ENCODE measurements at regions not wholly inside any gene's neighbourhood (a gene's known extent, or its start where the extent isn't known, plus 50 kb on each side); places are given as distances from the start of the nearest gene placed in this dataset.

DNA sequence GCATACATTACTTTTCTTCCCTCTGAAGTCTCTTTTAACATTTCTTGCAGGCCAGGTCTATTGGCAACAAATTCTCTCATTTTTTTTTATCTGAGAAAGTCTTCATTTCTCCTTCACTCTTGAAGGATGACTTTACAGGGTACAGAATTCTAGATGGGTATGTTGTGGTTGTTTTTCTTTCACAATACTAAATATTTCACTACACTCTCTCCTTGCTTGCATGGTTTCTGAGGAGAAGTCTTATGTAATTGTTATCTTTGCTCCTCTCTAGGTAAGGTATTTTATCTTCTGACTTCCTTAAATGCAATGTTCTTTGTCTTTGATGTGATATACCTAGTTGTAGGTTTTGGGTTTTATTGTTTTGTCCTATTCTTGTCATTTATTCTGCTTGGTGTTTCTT is 371.1 kb downstream of the FIGN start:
- Histone ChIP-seq H3F3A (ENCODE audit: insufficient read depth, low read length, poor library complexity, severe bottlenecking) (no peaks in the 10 kb centered on the region), H2AFZ (ENCODE audit: low read depth, low read length) (no peak overlapping the region), H3K4me3 (ENCODE audit: low read length) (no peak overlapping the region), H3K9ac (ENCODE audit: low read length) (no peak overlapping the region), H3K27me3 (ENCODE audit: insufficient read depth, low read depth, low read length) (no peaks in the 10 kb centered on the region), H4K20me1 (ENCODE audit: insufficient read depth) (no peaks in the 10 kb centered on the region), H3K4me2 (ENCODE audit: low read length) (no peak overlapping the region), H3K27ac (ENCODE audit: low read length) (no peak overlapping the region), H3K79me2 (replicated peaks; ENCODE audit: insufficient read depth, low read length) (no peaks in the 10 kb centered on the region), H3K9me2 (ENCODE audit: insufficient read depth, low read length) (no peaks in the 10 kb centered on the region), H3K9me3 (ENCODE audit: low read length) (no peaks in the 10 kb centered on the region), H3K36me3 (ENCODE audit: insufficient read depth, low read length) (no peaks in the 10 kb centered on the region)
- no peak for TF ChIP-seq SMC3 (conservative IDR thresholded peaks at IDR 0.05; ENCODE audit: poor library complexity)
- no peak for TF ChIP-seq EP300 (conservative IDR thresholded peaks at IDR 0.05; ENCODE audit: poor library complexity, severe bottlenecking)
- no peak for TF ChIP-seq RAD21 (conservative IDR thresholded peaks at IDR 0.05)
- no peak for TF ChIP-seq MXI1 (conservative IDR thresholded peaks at IDR 0.05; ENCODE audit: poor library complexity, severe bottlenecking)
- TF ChIP-seq TAF1 (IDR thresholded peaks at IDR 0.05; ENCODE audit: low read depth) = no peak
- TF ChIP-seq EZH2 (IDR thresholded peaks at IDR 0.05; ENCODE audit: borderline replicate concordance, insufficient read depth, low read length, poor library complexity, severe bottlenecking) = no peak
- TF ChIP-seq POLR2AphosphoS5 (IDR thresholded peaks at IDR 0.05) = no peak
- TF ChIP-seq, protein P1, sequence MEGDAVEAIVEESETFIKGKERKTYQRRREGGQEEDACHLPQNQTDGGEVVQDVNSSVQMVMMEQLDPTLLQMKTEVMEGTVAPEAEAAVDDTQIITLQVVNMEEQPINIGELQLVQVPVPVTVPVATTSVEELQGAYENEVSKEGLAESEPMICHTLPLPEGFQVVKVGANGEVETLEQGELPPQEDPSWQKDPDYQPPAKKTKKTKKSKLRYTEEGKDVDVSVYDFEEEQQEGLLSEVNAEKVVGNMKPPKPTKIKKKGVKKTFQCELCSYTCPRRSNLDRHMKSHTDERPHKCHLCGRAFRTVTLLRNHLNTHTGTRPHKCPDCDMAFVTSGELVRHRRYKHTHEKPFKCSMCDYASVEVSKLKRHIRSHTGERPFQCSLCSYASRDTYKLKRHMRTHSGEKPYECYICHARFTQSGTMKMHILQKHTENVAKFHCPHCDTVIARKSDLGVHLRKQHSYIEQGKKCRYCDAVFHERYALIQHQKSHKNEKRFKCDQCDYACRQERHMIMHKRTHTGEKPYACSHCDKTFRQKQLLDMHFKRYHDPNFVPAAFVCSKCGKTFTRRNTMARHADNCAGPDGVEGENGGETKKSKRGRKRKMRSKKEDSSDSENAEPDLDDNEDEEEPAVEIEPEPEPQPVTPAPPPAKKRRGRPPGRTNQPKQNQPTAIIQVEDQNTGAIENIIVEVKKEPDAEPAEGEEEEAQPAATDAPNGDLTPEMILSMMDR (IDR thresholded peaks at IDR 0.05; ENCODE audit: poor library complexity, severe bottlenecking) = no peak
- TF ChIP-seq, protein P2, sequence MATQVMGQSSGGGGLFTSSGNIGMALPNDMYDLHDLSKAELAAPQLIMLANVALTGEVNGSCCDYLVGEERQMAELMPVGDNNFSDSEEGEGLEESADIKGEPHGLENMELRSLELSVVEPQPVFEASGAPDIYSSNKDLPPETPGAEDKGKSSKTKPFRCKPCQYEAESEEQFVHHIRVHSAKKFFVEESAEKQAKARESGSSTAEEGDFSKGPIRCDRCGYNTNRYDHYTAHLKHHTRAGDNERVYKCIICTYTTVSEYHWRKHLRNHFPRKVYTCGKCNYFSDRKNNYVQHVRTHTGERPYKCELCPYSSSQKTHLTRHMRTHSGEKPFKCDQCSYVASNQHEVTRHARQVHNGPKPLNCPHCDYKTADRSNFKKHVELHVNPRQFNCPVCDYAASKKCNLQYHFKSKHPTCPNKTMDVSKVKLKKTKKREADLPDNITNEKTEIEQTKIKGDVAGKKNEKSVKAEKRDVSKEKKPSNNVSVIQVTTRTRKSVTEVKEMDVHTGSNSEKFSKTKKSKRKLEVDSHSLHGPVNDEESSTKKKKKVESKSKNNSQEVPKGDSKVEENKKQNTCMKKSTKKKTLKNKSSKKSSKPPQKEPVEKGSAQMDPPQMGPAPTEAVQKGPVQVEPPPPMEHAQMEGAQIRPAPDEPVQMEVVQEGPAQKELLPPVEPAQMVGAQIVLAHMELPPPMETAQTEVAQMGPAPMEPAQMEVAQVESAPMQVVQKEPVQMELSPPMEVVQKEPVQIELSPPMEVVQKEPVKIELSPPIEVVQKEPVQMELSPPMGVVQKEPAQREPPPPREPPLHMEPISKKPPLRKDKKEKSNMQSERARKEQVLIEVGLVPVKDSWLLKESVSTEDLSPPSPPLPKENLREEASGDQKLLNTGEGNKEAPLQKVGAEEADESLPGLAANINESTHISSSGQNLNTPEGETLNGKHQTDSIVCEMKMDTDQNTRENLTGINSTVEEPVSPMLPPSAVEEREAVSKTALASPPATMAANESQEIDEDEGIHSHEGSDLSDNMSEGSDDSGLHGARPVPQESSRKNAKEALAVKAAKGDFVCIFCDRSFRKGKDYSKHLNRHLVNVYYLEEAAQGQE (IDR thresholded peaks at IDR 0.05; ENCODE audit: borderline replicate concordance) = no peak

DNA sequence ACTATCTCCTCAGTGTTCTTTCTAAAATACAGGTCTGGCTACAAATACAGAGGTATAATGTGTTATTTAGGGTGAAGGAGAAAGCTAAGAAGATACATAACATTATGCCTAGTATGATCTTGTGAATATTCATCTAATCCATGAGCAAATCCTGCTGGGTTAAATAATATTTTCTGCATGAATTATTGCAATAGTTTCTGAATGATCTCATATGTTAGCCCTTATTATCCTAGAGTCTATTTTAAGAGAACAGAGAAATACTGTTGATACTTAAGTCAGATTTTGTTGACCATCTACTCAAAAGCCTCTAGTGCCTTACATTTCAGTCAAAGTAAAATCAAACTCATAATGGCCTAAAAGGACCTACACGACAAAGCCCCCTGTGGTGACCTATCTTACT is 382.3 kb downstream of the FIGN start:
- TF ChIP-seq, protein P2 (IDR thresholded peaks at IDR 0.05; ENCODE audit: borderline replicate concordance) = no peak
- no peak for TF ChIP-seq MXI1 (conservative IDR thresholded peaks at IDR 0.05; ENCODE audit: poor library complexity, severe bottlenecking)
- TF ChIP-seq RAD21 (conservative IDR thresholded peaks at IDR 0.05) = no peak
- TF ChIP-seq SMC3 (conservative IDR thresholded peaks at IDR 0.05; ENCODE audit: poor library complexity) = no peak
- Histone ChIP-seq H3K36me3 (ENCODE audit: insufficient read depth, low read length) (no peaks in the 10 kb centered on the region), H3K79me2 (replicated peaks; ENCODE audit: insufficient read depth, low read length) (no peaks in the 10 kb centered on the region), H3K4me2 (ENCODE audit: low read length) (no peak overlapping the region), H3K27ac (ENCODE audit: low read length) (no peak overlapping the region), H3K27me3 (ENCODE audit: insufficient read depth, low read depth, low read length) (no peaks in the 10 kb centered on the region), H4K20me1 (ENCODE audit: insufficient read depth) (no peaks in the 10 kb centered on the region), H3K9me2 (ENCODE audit: insufficient read depth, low read length) (no peaks in the 10 kb centered on the region), H3K9ac (ENCODE audit: low read length) (no peak overlapping the region), H2AFZ (ENCODE audit: low read depth, low read length) (no peak overlapping the region), H3K4me3 (ENCODE audit: low read length) (no peak overlapping the region), H3K9me3 (ENCODE audit: low read length) (no peaks in the 10 kb centered on the region), H3F3A (ENCODE audit: insufficient read depth, low read length, poor library complexity, severe bottlenecking) (no peaks in the 10 kb centered on the region)
